ENCODE measurements at regions not wholly inside any gene's neighbourhood (a gene's known extent, or its start where the extent isn't known, plus 50 kb on each side); places are given as distances from the start of the nearest gene placed in this dataset.

DNA sequence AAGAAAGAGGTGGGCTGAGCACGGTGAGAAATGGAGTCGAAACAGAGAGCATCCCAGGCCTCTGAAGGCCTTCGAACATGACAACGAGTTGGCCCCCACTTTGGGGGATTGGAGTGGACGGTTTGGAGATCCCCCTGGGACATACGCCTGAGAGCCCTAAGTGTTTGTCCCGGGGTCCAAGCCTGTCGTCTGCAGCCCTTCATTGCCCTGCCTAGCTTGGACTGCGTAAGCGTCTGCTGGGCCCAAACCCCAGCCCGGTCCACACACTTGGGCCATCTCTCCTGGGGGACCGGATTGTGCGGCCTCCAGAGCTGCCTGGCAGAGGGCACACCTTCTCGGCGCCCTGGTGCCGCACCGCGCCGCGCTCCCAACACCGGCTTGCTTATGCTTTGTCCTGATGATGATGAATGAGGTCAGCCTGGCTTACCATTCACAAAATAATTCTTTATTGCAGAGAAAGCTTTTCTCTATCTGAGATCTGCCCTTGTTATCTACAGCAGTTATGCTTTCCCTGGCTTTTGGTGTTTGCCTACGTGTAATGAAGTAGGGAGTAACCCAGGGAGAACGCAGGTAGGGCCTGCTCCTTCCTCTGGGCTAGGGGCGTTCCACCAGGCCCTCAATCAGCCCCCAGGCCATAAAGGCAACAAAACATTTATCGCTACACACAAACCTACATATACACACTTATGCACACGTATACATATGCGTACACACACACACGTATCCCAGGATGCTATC is 85.9 kb upstream of the PPARA start:
- no peak for ATAC-seq

GRCh38 chr22:46064966-46065666 is 85.2 kb upstream of the PPARA start:
- ATAC-seq = no peak

More for the DNA sequence above, 85.9 kb upstream of the PPARA start:
- DNase-seq (ENCODE audit: low spot score) = peak; percentile 40

GRCh38 chr22:46065691-46066454 is 84.5 kb upstream of the PPARA start:
- ATAC-seq (no peak), DNase-seq (ENCODE audit: low spot score) (no peak)

More at GRCh38 chr22:46064966-46065666, 85.2 kb upstream of the PPARA start:
- DNase-seq (ENCODE audit: low spot score) = peak; percentile 3

DNA sequence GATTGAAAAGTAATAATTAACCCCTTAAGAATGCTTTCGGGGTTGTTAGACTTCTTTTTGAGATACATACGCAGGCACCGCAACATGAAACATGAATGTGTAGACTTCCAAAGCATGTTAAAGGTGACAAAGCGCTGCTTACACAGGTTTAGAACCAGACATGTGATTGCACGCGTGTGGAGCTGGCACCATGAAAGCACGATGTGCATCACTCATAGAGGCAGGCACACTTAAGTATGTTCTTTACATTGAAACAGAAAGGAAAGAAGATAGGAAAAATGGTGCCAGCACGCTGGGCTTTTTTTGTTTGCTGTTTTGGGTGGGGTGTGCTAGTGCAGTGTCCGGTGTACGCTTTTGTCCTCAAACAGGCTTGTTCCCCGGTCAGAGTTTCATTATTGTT is 83.6 kb upstream of the PPARA start:
- no peak for DNase-seq (ENCODE audit: low spot score)
- no peak for ATAC-seq

- no peak for DNase-seq (ENCODE audit: low spot score)
- ATAC-seq = no peak
Measured at GRCh38 chr22:46067159-46068111, 82.9 kb upstream of the PPARA start.

GRCh38 chr22:46068181-46068592 is 82.1 kb upstream of the PPARA start:
- ATAC-seq (no peak), DNase-seq (ENCODE audit: low spot score) (no peak)

DNA sequence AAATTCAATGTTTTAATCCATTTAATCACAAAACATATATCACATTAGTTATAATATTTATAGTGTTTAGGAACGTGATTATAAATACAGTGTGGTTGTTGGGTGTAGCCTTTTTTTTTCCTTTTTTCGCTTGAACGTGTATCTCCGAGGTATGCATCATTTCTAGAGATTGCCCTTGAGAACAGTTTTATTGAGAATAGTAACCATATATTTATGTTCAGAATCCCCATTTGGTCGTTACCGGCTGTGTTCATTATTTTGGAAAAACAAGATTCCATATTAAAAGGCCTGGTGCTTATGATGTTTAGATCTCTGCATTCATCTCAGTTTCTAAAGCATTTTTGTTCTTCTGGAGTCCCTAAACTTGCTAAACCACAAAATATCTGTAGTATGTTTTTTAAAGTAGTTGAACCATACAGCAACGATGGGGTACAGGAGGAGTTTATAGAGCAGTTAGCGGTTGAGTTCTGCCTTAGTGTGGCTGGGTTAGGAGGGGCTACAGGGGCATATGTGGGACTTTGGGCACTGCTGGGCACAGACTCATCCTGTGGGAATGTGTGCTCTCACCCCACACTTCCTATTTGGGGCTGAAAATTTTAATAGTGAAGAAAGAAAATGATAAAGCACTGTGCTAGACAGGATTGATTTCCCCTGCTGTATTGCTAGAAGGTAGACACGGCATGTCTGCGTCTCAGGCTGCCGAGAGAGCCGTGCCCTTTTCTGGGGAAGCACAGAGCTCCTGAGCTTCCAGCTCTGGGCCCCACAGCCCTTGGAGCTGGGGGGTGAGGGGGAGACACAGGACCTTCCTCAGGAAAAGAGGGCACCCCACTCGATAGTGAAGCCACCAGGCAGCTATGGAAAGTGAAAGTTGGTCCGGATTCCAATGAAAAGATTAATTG is 81.5 kb upstream of the PPARA start:
- ATAC-seq (no peak), DNase-seq (ENCODE audit: low spot score) (peak; percentile 44)

GRCh38 chr22:46069521-46070214 is 80.7 kb upstream of the PPARA start:
- peak; percentile 90 for DNase-seq (ENCODE audit: low spot score)
- peak; percentile 48 for ATAC-seq

GRCh38 chr22:46070215-46070802 is 80.0 kb upstream of the PPARA start:
- ATAC-seq (peak; percentile 43), DNase-seq (ENCODE audit: low spot score) (peak; percentile 87)

- DNase-seq (ENCODE audit: low spot score) (peak; percentile 81), ATAC-seq (peak; percentile 54)
Measured at GRCh38 chr22:46070803-46071450, 79.4 kb upstream of the PPARA start.

- DNase-seq (ENCODE audit: low spot score) = peak; percentile 92
- ATAC-seq = peak; percentile 36
Measured at GRCh38 chr22:46071451-46072109, 78.7 kb upstream of the PPARA start.

DNA sequence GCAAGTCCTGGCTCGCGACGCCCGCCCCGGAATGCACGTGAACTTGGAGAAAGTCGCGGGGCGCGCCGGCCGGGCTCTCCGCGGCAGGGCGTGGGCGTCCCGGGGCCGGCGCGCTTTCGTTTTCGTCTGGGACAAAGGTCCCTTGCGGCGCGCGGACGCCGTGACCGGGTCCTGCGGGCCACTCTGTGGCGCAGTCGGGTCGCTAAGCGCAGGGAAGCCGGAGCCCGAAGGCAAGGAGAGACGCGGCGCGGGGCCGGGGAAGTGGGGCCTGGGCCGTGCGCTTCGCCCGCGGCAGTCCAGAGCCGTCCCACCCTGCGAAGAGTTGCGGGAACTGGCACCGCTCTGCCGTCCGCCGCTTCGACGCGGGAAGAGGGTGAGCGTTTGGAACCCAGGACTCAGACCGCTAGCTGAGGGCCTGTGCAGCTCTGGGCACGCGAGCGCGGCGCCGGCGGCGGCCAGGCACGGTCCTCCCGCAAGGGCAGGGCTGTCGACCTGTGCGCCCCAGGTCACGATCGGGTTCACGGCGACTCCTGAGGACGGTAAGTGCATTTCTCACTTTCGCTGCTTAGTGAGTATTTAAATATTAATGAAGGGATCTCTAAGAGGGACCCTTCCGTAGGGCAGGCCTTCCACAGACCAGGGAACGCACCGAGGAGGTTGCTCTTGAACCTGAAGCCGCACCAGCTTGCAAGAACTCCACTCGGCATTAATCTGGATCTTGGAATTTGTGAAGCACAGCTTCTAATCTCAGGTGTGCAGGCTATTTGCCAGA is 78.0 kb upstream of the PPARA start:
- peak; percentile 88 for DNase-seq (ENCODE audit: low spot score)
- peak; percentile 49 for ATAC-seq

DNA sequence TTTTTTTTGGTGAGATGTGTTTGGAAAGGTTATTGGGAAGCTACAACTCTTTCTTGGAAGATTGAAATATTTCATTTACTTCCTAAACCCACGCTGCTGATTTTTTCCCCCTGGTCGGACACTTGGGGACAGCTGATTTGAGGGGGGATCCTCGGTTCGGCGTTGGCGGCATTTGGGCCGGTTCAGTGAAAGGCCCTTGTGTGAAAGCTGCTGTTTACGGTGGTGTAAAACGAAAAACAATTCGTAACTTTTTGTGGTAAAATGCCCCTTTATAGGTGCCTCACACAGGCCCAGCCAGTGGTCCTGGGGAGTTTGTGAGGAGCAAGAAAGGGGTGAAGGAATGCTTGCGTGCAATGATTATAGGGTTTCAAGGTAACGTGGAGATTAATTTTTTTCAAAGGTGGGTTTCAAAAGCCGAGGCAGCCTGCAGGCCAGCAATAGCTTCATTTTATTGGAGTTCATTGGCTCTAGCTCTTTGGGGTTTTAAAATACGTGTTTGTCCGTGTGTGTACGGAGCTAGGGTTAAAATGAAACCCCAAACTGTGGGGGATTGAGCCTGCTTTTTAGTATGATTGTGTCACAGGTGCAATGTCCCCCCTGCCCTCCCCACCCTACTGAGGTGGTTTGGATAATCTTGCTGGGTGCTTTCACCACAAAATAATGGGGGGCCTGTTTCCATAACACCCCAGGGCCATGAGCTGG is 77.2 kb upstream of the PPARA start:
- no peak for DNase-seq (ENCODE audit: low spot score)

GRCh38 chr22:46073683-46074504 is 76.4 kb upstream of the PPARA start:
- DNase-seq (ENCODE audit: low spot score) (peak; percentile 63), ATAC-seq (peak; percentile 2)

More for the DNA sequence above, 77.2 kb upstream of the PPARA start:
- no peak for ATAC-seq
